Activated naive CD8-positive, alpha-beta T cell treated with anti-CD3 and anti-CD28 coated beads, Interleukin-2, amount 10 ng/mL, durations not matched to agents 7 days and 5 days (primary cell): ENCODE measurements at regions not wholly inside any gene's neighbourhood (a gene's known extent, or its start where the extent isn't known, plus 50 kb on each side); places are given as distances from the start of the nearest gene placed in this dataset.
"Not testable (repeated sequence)": the region's sequence is repeated elsewhere in the genome, so short reads cannot be mapped to it uniquely, and the experiment has no call there.

Experiments used
- ATAC-seq: fragments of 150-1000 bp; cut with Tn5 transposase; one replicate; pipeline ENCODE4 v1.10.0; 2021; ENCODE audit warnings: low read depth, moderate library complexity
- POLR2A ChIA-PET: fragments of 350-600 bp; sonication (Branson Sonifier 250); formaldehyde crosslinking; loops from one replicate; lab custom pipeline; 2021; ENCODE audit warnings: antibody characterized with exemption; lab: Charles Lee
- DNase-seq: peaks from one replicate; pipeline ENCODE4 v3.0.0; 2021
- H3K27ac Mint-ChIP-seq: one replicate; pipeline ENCODE4 v1.8.0; 2022; ENCODE audit warnings: mild to moderate bottlenecking, mixed read lengths
- H3K27me3 Mint-ChIP-seq: one replicate; pipeline ENCODE4 v1.8.0; 2022; ENCODE audit warnings: mild to moderate bottlenecking, moderate library complexity, mixed read lengths
- H3K36me3 Mint-ChIP-seq: one replicate; pipeline ENCODE4 v1.8.0; 2021; ENCODE audit warnings: mild to moderate bottlenecking, mixed read lengths
- H3K4me1 Mint-ChIP-seq: one replicate; pipeline ENCODE4 v1.8.0; 2021; ENCODE audit warnings: mixed read lengths
- H3K4me3 Mint-ChIP-seq: one replicate; pipeline ENCODE4 v1.8.0; 2022; ENCODE audit warnings: mild to moderate bottlenecking, moderate library complexity, mixed read lengths
- H3K9me3 Mint-ChIP-seq: one replicate; pipeline ENCODE4 v1.8.0; 2021; ENCODE audit warnings: mixed read lengths

- Mint-ChIP-seq H3K9me3 (no peaks in the 10 kb centered on the region), H3K4me3 (no peak overlapping the region), H3K4me1 (peaks cover 3% of the 10 kb centered on the region), H3K36me3 (peaks cover 1% of the 10 kb centered on the region), H3K27ac (no peak overlapping the region), H3K27me3 (peaks cover 6% of the 10 kb centered on the region)
- POLR2A ChIA-PET, result no interaction called here
- ATAC-seq (no peak), DNase-seq (no peak)
Observed at GRCh38 chr9:73095425-73095824, 56.2 kb upstream of the ANXA1 start.

GRCh38 chr9:73093740-73094379 lies 57.8 kb upstream of the ANXA1 start:
- peak overlapping the region; percentile 77 for H3K4me3 Mint-ChIP-seq
- POLR2A ChIA-PET, result no interaction called here
- DNase-seq (no peak), ATAC-seq (no peak)
- H3K27ac Mint-ChIP-seq, result no peak overlapping the region
- H3K36me3 Mint-ChIP-seq, result peaks cover 1% of the 10 kb centered on the region
- H3K9me3 Mint-ChIP-seq, result no peaks in the 10 kb centered on the region
- H3K4me1 Mint-ChIP-seq, result peaks cover 3% of the 10 kb centered on the region
- H3K27me3 Mint-ChIP-seq, result peaks cover 6% of the 10 kb centered on the region

DNA sequence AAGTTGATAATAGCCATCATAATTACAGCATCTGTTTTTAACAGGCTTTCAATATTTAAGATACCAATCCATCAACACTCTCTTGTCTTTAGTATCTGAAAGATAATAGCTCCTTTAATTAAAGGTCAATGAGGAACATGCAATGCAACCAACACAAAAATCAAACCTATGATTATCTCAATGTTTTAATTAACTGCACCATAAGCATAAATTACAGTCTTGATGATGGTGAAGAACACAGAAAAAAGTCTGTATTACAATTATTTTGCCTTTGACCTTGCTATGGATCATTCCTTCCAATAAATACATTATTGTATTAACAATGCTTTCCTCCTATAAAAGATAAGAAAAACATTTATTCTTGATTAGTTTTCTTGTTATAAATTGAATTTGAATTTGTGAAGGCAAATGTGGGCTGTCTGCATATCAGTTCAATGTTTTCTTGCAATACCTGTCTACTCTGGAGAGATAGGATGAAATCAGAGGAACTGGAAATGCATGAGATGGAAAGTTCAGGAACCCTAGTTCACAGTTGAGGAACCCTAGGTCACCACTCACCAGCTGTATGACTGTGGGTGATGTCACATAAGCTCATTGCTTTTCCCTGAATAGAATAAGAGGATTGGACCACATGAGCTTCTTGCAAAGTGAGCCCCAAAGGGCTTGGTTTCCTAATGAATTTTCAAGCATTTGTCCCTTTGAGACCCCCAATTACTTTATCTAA lies 58.5 kb upstream of the ANXA1 start:
- peaks cover 6% of the 10 kb centered on the region for H3K27me3 Mint-ChIP-seq
- peaks cover 3% of the 10 kb centered on the region for H3K4me1 Mint-ChIP-seq
- no peak for ATAC-seq
- H3K27ac Mint-ChIP-seq, result no peak overlapping the region
- H3K36me3 Mint-ChIP-seq, result peaks cover 1% of the 10 kb centered on the region
- DNase-seq, result no peak
- H3K9me3 Mint-ChIP-seq, result no peaks in the 10 kb centered on the region
- POLR2A ChIA-PET, result no interaction called here
- no peak overlapping the region for H3K4me3 Mint-ChIP-seq

- no peak overlapping the region for H3K4me3 Mint-ChIP-seq
- POLR2A ChIA-PET, result no interaction called here
- H3K27me3 Mint-ChIP-seq, result peaks cover 4% of the 10 kb centered on the region
- H3K9me3 Mint-ChIP-seq, result no peaks in the 10 kb centered on the region
- H3K36me3 Mint-ChIP-seq, result peaks cover 1% of the 10 kb centered on the region
- no peak overlapping the region for H3K27ac Mint-ChIP-seq
- H3K4me1 Mint-ChIP-seq, result peaks cover 3% of the 10 kb centered on the region
- no peak for DNase-seq
- no peak for ATAC-seq
Observed at GRCh38 chr9:73091909-73092308, 59.8 kb upstream of the ANXA1 start.

- POLR2A ChIA-PET, result no interaction called here
- Mint-ChIP-seq H3K4me3 (no peak overlapping the region), H3K27ac (no peak overlapping the region), H3K9me3 (no peaks in the 10 kb centered on the region), H3K36me3 (peaks cover 1% of the 10 kb centered on the region), H3K4me1 (peaks cover 3% of the 10 kb centered on the region), H3K27me3 (peaks cover 8% of the 10 kb centered on the region)
- no peak for ATAC-seq
- DNase-seq, result no peak
Observed at GRCh38 chr9:73090214-73090613, 61.5 kb upstream of the ANXA1 start.

DNA sequence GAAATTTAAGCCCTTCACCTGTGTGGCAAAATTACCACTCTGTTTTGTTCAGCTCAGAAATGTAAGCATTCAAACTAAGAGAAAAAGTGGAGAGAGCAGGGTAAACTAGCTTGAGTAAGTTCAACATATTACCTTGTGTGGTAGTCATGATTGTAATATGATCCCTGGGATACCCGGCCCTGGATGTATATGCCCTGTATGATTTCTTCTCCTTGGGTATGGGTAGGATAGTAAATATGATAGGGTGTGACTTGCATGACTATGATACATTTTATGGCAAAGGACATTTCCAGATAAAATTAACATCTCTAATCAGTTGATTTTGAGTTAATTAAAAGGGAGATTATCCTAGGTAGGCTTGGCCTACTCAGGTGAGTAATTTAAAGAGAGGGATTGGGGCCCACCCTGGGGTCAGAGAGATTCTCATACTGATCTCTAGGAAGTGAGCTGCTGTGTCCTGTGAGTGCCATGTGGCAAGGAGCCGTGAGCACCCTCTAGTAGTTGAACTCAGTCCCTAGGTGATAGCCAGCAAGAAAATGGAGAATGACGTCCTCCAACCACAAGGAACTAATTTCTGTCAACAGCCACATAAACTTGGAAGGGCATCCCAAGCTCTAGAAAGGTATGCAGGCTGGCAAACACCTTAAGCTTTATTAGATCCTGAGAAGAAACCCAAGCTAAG lies 62.2 kb upstream of the ANXA1 start:
- H3K36me3 Mint-ChIP-seq, result peaks cover 1% of the 10 kb centered on the region
- H3K27me3 Mint-ChIP-seq, result peaks cover 12% of the 10 kb centered on the region
- H3K4me3 Mint-ChIP-seq, result no peak overlapping the region
- ATAC-seq, result no peak
- no peak for DNase-seq
- POLR2A ChIA-PET, result no interaction called here
- H3K9me3 Mint-ChIP-seq, result no peaks in the 10 kb centered on the region
- no peak overlapping the region for H3K27ac Mint-ChIP-seq
- peaks cover 3% of the 10 kb centered on the region for H3K4me1 Mint-ChIP-seq

DNA sequence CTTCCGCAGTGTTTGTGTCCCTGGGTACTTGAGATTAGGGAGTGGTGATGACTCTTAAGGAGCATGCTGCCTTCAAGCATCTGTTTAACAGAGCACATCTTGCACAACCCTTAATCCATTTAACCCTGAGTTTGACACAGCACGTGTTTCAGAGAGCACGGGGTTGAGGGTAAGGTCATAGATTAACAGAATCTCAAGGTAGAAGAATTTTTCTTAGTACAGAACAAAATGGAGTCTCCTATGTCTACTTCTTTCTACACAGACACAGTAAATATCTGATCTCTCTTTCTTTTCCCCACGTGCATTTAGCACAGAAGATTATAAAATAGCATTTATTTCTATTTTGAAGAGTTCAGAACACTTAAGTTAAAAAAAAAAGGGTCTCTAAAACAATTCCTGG lies 63.8 kb upstream of the ANXA1 start:
- H3K9me3 Mint-ChIP-seq, H3K36me3 Mint-ChIP-seq, H3K27ac Mint-ChIP-seq, DNase-seq, POLR2A ChIA-PET, ATAC-seq, H3K4me3 Mint-ChIP-seq, H3K4me1 Mint-ChIP-seq: not testable (repeated sequence)
- H3K27me3 Mint-ChIP-seq, result peaks cover 21% of the 10 kb centered on the region

- H3K4me3 Mint-ChIP-seq, result no peak overlapping the region
- peaks cover 19% of the 10 kb centered on the region for H3K27me3 Mint-ChIP-seq
- H3K4me1 Mint-ChIP-seq, result no peaks in the 10 kb centered on the region
- ATAC-seq (no peak), DNase-seq (no peak)
- H3K9me3 Mint-ChIP-seq, result no peaks in the 10 kb centered on the region
- POLR2A ChIA-PET, result no interaction called here
- H3K36me3 Mint-ChIP-seq, result no peaks in the 10 kb centered on the region
- no peak overlapping the region for H3K27ac Mint-ChIP-seq
Observed at GRCh38 chr9:73083519-73083918, 68.1 kb upstream of the ANXA1 start.

GRCh38 chr9:73081979-73082657 lies 69.5 kb upstream of the ANXA1 start:
- H3K9me3 Mint-ChIP-seq, result no peaks in the 10 kb centered on the region
- ATAC-seq (no peak), DNase-seq (no peak)
- H3K4me3 Mint-ChIP-seq, result no peak overlapping the region
- peaks cover 24% of the 10 kb centered on the region for H3K27me3 Mint-ChIP-seq
- H3K27ac Mint-ChIP-seq, result no peak overlapping the region
- POLR2A ChIA-PET, result no interaction called here
- no peaks in the 10 kb centered on the region for H3K4me1 Mint-ChIP-seq
- no peaks in the 10 kb centered on the region for H3K36me3 Mint-ChIP-seq

DNA sequence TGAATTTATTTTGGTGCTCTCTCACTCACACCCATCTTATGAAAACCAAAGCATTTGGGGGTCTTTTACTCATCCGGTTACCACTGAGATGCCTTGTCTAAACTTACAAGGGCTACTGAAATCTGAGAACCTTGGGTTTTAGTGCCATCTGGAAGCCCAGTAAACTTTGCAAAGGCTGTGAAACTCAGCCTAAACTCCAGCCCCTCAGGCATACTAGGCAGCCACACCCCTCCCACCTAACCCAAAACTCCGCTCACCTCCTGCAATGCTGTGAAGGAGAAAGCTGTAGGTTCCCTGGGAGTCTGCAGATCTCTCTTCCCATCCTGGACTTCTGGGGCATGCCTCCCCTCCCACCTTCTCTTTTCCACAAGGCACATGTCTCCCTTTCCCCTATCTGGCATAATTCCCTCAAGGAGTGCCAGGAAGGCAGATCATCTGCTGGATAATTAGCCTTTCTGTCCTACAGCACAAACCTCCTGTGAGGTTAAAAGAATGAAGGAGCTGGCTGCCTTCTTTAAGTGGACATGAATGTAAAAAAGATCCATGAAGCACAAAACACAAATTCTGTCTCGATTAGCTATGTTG lies 71.5 kb upstream of the ANXA1 start:
- no peak for DNase-seq
- H3K4me1 Mint-ChIP-seq, result no peaks in the 10 kb centered on the region
- ATAC-seq, result no peak
- H3K27me3 Mint-ChIP-seq, result peaks cover 27% of the 10 kb centered on the region
- no peaks in the 10 kb centered on the region for H3K9me3 Mint-ChIP-seq
- H3K36me3 Mint-ChIP-seq, result no peaks in the 10 kb centered on the region
- POLR2A ChIA-PET, result no interaction called here
- H3K27ac Mint-ChIP-seq, result no peak overlapping the region
- H3K4me3 Mint-ChIP-seq, result no peak overlapping the region

GRCh38 chr9:73079326-73079725 lies 72.3 kb upstream of the ANXA1 start:
- H3K9me3 Mint-ChIP-seq, result no peaks in the 10 kb centered on the region
- no peak for DNase-seq
- no peak for ATAC-seq
- peaks cover 21% of the 10 kb centered on the region for H3K27me3 Mint-ChIP-seq
- H3K4me3 Mint-ChIP-seq, result no peak overlapping the region
- POLR2A ChIA-PET, result no interaction called here
- H3K36me3 Mint-ChIP-seq, result no peaks in the 10 kb centered on the region
- no peak overlapping the region for H3K27ac Mint-ChIP-seq
- no peaks in the 10 kb centered on the region for H3K4me1 Mint-ChIP-seq

GRCh38 chr9:73077625-73078030 lies 74.0 kb upstream of the ANXA1 start:
- DNase-seq, result no peak
- Mint-ChIP-seq H3K27me3 (peaks cover 17% of the 10 kb centered on the region), H3K4me1 (no peaks in the 10 kb centered on the region), H3K4me3 (no peak overlapping the region), H3K9me3 (no peaks in the 10 kb centered on the region), H3K36me3 (no peaks in the 10 kb centered on the region), H3K27ac (no peak overlapping the region)
- ATAC-seq, result no peak
- POLR2A ChIA-PET, result no interaction called here

DNA sequence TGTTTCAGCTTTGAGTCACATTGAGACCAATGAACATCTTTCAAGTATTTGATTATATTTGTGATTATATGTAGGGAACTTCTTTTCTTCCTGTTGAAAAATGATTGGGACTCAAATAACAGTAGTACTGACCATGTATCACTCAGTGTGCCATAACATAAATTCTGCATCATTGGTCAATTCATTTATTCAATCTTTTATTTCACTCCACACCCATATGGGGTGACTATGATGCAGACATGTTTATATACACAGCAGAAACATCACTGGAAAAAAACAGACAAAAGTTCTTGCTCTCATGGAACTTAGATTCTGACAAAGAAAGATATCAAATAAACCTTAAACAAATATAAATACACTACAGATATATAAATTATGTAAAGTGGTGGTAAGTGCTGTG lies 74.7 kb upstream of the ANXA1 start:
- no peaks in the 10 kb centered on the region for H3K4me1 Mint-ChIP-seq
- H3K4me3 Mint-ChIP-seq, result no peak overlapping the region
- H3K27ac Mint-ChIP-seq, result no peak overlapping the region
- H3K9me3 Mint-ChIP-seq, result no peaks in the 10 kb centered on the region
- ATAC-seq, result no peak
- H3K36me3 Mint-ChIP-seq, result no peaks in the 10 kb centered on the region
- DNase-seq, result no peak
- H3K27me3 Mint-ChIP-seq, result peaks cover 17% of the 10 kb centered on the region
- POLR2A ChIA-PET, result no interaction called here
